ENCODE measurements at regions not wholly inside any gene's neighbourhood (a gene's known extent, or its start where the extent isn't known, plus 50 kb on each side); places are given as distances from the start of the nearest gene placed in this dataset.
A peak's percentile ranks its signal among the peaks of the same experiment; 100 is the strongest.
"Not testable (repeated sequence)": the region's sequence is repeated elsewhere in the genome, so short reads cannot be mapped to it uniquely, and the experiment has no call there.

GRCh38 chr12:80017261-80017870 is 82.0 kb upstream of the OTOGL start:
- Histone ChIP-seq H3K9ac (ENCODE audit: low read length) (no peak overlapping the region), H3K79me2 (ENCODE audit: low read length) (no peaks in the 10 kb centered on the region), H3K9me2 (replicated peaks; ENCODE audit: low read length) (no peaks in the 10 kb centered on the region), H3F3A (ENCODE audit: low read length, unreplicated experiment) (no peaks in the 10 kb centered on the region), H3K27me3 (ENCODE audit: low read length) (no peaks in the 10 kb centered on the region), H2AFZ (ENCODE audit: low read length) (0 out of 2 replicates have a peak overlapping the region, but pooled peaks have one; percentile 31), H3K9me3 (ENCODE audit: low read length) (0 out of 2 replicates have a peak, but pooled peaks cover 5% of the 10 kb centered on the region), H3K36me3 (ENCODE audit: low read depth, low read length) (no peaks in the 10 kb centered on the region), H3K27ac (ENCODE audit: low read length) (no peak overlapping the region), H3K4me3 (ENCODE audit: low read length) (no peak overlapping the region), H3K4me1 (ENCODE audit: insufficient read depth, low read length) (no peaks in the 10 kb centered on the region), H4K20me1 (ENCODE audit: low read length) (no peaks in the 10 kb centered on the region), H3K4me2 (ENCODE audit: low read length) (no peak overlapping the region)
- CTCF ChIA-PET = no interaction called here
- TF ChIP-seq CTCF (conservative IDR thresholded peaks at IDR 0.05; ENCODE audit: low read depth, low read length) = no peak
- TF ChIP-seq EZH2 (IDR thresholded peaks at IDR 0.05; ENCODE audit: low read length, unreplicated experiment) = no peak
- TF ChIP-seq EZH2phosphoT487 (IDR thresholded peaks at IDR 0.05; ENCODE audit: borderline replicate concordance, low read length) = no peak
- POLR2A ChIA-PET (ENCODE audit: unreplicated experiment) = no interaction called here
- ATAC-seq (no peak), DNase-seq (no peak)
- BruUV-seq (replicated peaks) = no TSS peak
- intact Hi-C loops (cut with micrococcal nuclease) = no loop called here

GRCh38 chr12:80016684-80017083 is 81.8 kb upstream of the PPP1R12A start:
- Histone ChIP-seq H3K4me2 (ENCODE audit: low read length) (no peak overlapping the region), H3K27ac (ENCODE audit: low read length) (no peak overlapping the region), H3K9me2 (replicated peaks; ENCODE audit: low read length) (no peaks in the 10 kb centered on the region), H2AFZ (ENCODE audit: low read length) (no peak overlapping the region), H3K9ac (ENCODE audit: low read length) (no peak overlapping the region), H3K4me1 (ENCODE audit: insufficient read depth, low read length) (no peaks in the 10 kb centered on the region), H4K20me1 (ENCODE audit: low read length) (no peaks in the 10 kb centered on the region), H3K9me3 (ENCODE audit: low read length) (0 out of 2 replicates have a peak, but pooled peaks cover 5% of the 10 kb centered on the region), H3K36me3 (ENCODE audit: low read depth, low read length) (no peaks in the 10 kb centered on the region), H3F3A (ENCODE audit: low read length, unreplicated experiment) (no peaks in the 10 kb centered on the region), H3K27me3 (ENCODE audit: low read length) (no peaks in the 10 kb centered on the region), H3K79me2 (ENCODE audit: low read length) (no peaks in the 10 kb centered on the region), H3K4me3 (ENCODE audit: low read length) (no peak overlapping the region)
- ChIA-PET CTCF (no interaction called here), POLR2A (ENCODE audit: unreplicated experiment) (no interaction called here)
- DNase-seq = no peak
- intact Hi-C loops (cut with micrococcal nuclease) = no loop called here
- TF ChIP-seq EZH2 (IDR thresholded peaks at IDR 0.05; ENCODE audit: low read length, unreplicated experiment) (no peak), EZH2phosphoT487 (IDR thresholded peaks at IDR 0.05; ENCODE audit: borderline replicate concordance, low read length) (no peak), CTCF (conservative IDR thresholded peaks at IDR 0.05; ENCODE audit: low read depth, low read length) (no peak)
- no peak for ATAC-seq
- BruUV-seq (replicated peaks) = no TSS peak

GRCh38 chr12:80015660-80016059 is 80.8 kb upstream of the PPP1R12A start:
- Histone ChIP-seq H3K9me2 (replicated peaks; ENCODE audit: low read length) (no peaks in the 10 kb centered on the region), H3K36me3 (ENCODE audit: low read depth, low read length) (no peaks in the 10 kb centered on the region), H4K20me1 (ENCODE audit: low read length) (no peaks in the 10 kb centered on the region), H3K27ac (ENCODE audit: low read length) (no peak overlapping the region), H3K4me1 (ENCODE audit: insufficient read depth, low read length) (no peaks in the 10 kb centered on the region), H3F3A (ENCODE audit: low read length, unreplicated experiment) (no peaks in the 10 kb centered on the region), H3K79me2 (ENCODE audit: low read length) (no peaks in the 10 kb centered on the region), H3K27me3 (ENCODE audit: low read length) (no peaks in the 10 kb centered on the region), H3K4me2 (ENCODE audit: low read length) (no peak overlapping the region), H3K4me3 (ENCODE audit: low read length) (no peak overlapping the region), H3K9ac (ENCODE audit: low read length) (no peak overlapping the region), H3K9me3 (ENCODE audit: low read length) (0 out of 2 replicates have a peak, but pooled peaks cover 5% of the 10 kb centered on the region), H2AFZ (ENCODE audit: low read length) (no peak overlapping the region)
- intact Hi-C loops (cut with micrococcal nuclease) = no loop called here
- ATAC-seq (no peak), DNase-seq (no peak)
- no peak for TF ChIP-seq CTCF (conservative IDR thresholded peaks at IDR 0.05; ENCODE audit: low read depth, low read length)
- no peak for TF ChIP-seq EZH2phosphoT487 (IDR thresholded peaks at IDR 0.05; ENCODE audit: borderline replicate concordance, low read length)
- no peak for TF ChIP-seq EZH2 (IDR thresholded peaks at IDR 0.05; ENCODE audit: low read length, unreplicated experiment)
- CTCF ChIA-PET = no interaction called here
- POLR2A ChIA-PET (ENCODE audit: unreplicated experiment) = no interaction called here
- BruUV-seq (replicated peaks) = no TSS peak

GRCh38 chr12:80003744-80004143 is 68.8 kb upstream of the PPP1R12A start:
- H3K36me3 ChIP-seq (ENCODE audit: low read depth, low read length); H3K9me2 ChIP-seq (replicated peaks; ENCODE audit: low read length); H3K4me2 ChIP-seq (ENCODE audit: low read length); H3K79me2 ChIP-seq (ENCODE audit: low read length); H2AFZ ChIP-seq (ENCODE audit: low read length); ATAC-seq; H3K9ac ChIP-seq (ENCODE audit: low read length); H3F3A ChIP-seq (ENCODE audit: low read length, unreplicated experiment); BruUV-seq (replicated peaks); H3K27me3 ChIP-seq (ENCODE audit: low read length); H3K9me3 ChIP-seq (ENCODE audit: low read length); POLR2A ChIA-PET (ENCODE audit: unreplicated experiment); H3K4me3 ChIP-seq (ENCODE audit: low read length); CTCF ChIA-PET; DNase-seq; H4K20me1 ChIP-seq (ENCODE audit: low read length); intact Hi-C loops (cut with micrococcal nuclease); H3K27ac ChIP-seq (ENCODE audit: low read length): not testable (repeated sequence)
- peaks cover 11% of the 10 kb centered on the region for H3K4me1 ChIP-seq (ENCODE audit: insufficient read depth, low read length)

Measured in PC-3 (cell line).